Tibial nerve (tissue), 4 donors: ENCODE measurements at regions not wholly inside any gene's neighbourhood (a gene's known extent, or its start where the extent isn't known, plus 50 kb on each side); places are given as distances from the start of the nearest gene placed in this dataset.
"Not testable (repeated sequence)": the region's sequence is repeated elsewhere in the genome, so short reads cannot be mapped to it uniquely, and the experiment has no call there.

Experiments used
- DNase-seq, 2 donors: peaks; one replicate each; pipeline ENCODE4 v3.0.0-alpha.2; 2019; ENCODE audit warnings: low spot score in 2 of 2
- H3K27ac ChIP-seq, 4 donors: fragments of 200-600 bp; sonication (generic) in 3 of 4; one replicate each; pipeline ENCODE4 v1.5.1; 2017 to 2019; ENCODE audit warnings: mild to moderate bottlenecking in 1 of 4
- H3K27me3 ChIP-seq, 2 donors: fragments of 200-600 bp; sonication (generic) in 1 of 2; one replicate each; pipeline versions ENCODE4 v1.5.1 to v1.6.0; 2017 to 2019
- H3K36me3 ChIP-seq, 3 donors: fragments of 200-600 bp; sonication (generic); one replicate each; pipeline ENCODE4 v1.5.1; 2018 to 2019
- H3K4me1 ChIP-seq, 4 donors: fragments of 200-600 bp; sonication (generic) in 3 of 4; one replicate each; pipeline ENCODE4 v1.5.1; 2017 to 2019
- H3K4me3 ChIP-seq, 4 donors: fragments of 200-600 bp; sonication (generic) in 3 of 4; one replicate each; pipeline ENCODE4 v1.5.1; 2017 to 2019; ENCODE audit warnings: mild to moderate bottlenecking in 1 of 4, moderate library complexity in 1 of 4
- H3K9me3 ChIP-seq, 4 donors: fragments of 200-600 bp; sonication (generic) in 3 of 4; one replicate each; pipeline ENCODE4 v1.5.1; 2017 to 2019
- EP300 ChIP-seq, 2 donors: sonication (generic); formaldehyde crosslinking; IDR thresholded peaks; one replicate each; pipeline ENCODE4 v1.6.1; 2017; ENCODE audit warnings: antibody characterized with exemption in 2 of 2, mild to moderate bottlenecking in 1 of 2
- POLR2A ChIP-seq, 2 donors: fragments of 450-650 bp; IDR thresholded peaks; one replicate each; pipeline ENCODE4 v1.6.1; 2017; ENCODE audit warnings: antibody characterized with exemption in 2 of 2, mild to moderate bottlenecking in 2 of 2, moderate library complexity in 2 of 2
- WGBS, 2 donors: methylation state at CpG; one replicate each; pipeline ENCODE4 v1.1.5; 2018; 5-methylcytosine and 5-hydroxymethylcytosine counted together
- TF ChIP-seq, protein P1 (sequence below), 5 experiments: fragments of 200-600 bp in 3 of 5; fragments of 450-650 bp in 2 of 5; sonication (generic) in 3 of 5; IDR thresholded peaks; one replicate each; pipeline ENCODE4 v1.5.1; 2016 to 2019; ENCODE audit warnings: antibody characterized with exemption in 5 of 5, mild to moderate bottlenecking in 3 of 5, moderate library complexity in 2 of 5

DNA sequence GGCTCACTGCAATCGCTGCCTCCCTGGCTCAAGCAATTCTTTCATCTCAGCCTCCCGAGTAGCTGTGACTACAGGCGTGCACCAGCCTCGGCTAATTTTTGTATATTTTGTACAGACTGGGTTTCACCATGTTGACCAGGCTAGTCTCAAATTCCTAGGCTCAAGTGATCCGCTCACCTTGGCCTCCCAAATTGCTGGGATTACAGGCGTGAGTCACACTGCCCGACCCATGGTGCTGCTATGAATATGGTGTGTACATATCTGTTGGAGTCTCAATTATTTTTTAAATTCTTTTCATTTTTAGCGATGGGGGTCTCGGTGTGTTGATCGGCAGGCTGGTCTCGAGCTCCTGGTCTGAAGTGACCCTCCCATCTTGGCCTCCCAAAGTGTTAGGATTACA lies 78.0 kb upstream of the PRKX start:
- Histone ChIP-seq H3K27ac (no peak overlapping the region), H3K4me1 (no peaks in the 10 kb centered on the region), H3K4me3 (no peak overlapping the region), H3K27me3 (peaks cover 0 to 25% of the 10 kb centered on the region in 2 donors), H3K36me3 (no peaks in the 10 kb centered on the region), H3K9me3 (no peaks in the 10 kb centered on the region)
- DNase-seq = no peak
- TF ChIP-seq, protein P1, sequence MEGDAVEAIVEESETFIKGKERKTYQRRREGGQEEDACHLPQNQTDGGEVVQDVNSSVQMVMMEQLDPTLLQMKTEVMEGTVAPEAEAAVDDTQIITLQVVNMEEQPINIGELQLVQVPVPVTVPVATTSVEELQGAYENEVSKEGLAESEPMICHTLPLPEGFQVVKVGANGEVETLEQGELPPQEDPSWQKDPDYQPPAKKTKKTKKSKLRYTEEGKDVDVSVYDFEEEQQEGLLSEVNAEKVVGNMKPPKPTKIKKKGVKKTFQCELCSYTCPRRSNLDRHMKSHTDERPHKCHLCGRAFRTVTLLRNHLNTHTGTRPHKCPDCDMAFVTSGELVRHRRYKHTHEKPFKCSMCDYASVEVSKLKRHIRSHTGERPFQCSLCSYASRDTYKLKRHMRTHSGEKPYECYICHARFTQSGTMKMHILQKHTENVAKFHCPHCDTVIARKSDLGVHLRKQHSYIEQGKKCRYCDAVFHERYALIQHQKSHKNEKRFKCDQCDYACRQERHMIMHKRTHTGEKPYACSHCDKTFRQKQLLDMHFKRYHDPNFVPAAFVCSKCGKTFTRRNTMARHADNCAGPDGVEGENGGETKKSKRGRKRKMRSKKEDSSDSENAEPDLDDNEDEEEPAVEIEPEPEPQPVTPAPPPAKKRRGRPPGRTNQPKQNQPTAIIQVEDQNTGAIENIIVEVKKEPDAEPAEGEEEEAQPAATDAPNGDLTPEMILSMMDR (IDR thresholded peaks at IDR 0.05) = no peak
- TF ChIP-seq EP300 (IDR thresholded peaks at IDR 0.05) = no peak
- TF ChIP-seq POLR2A (IDR thresholded peaks at IDR 0.05) = no peak
- 88% methylated on average over 10 to 11 of the region's 11 CpGs for WGBS, 2 donors

DNA sequence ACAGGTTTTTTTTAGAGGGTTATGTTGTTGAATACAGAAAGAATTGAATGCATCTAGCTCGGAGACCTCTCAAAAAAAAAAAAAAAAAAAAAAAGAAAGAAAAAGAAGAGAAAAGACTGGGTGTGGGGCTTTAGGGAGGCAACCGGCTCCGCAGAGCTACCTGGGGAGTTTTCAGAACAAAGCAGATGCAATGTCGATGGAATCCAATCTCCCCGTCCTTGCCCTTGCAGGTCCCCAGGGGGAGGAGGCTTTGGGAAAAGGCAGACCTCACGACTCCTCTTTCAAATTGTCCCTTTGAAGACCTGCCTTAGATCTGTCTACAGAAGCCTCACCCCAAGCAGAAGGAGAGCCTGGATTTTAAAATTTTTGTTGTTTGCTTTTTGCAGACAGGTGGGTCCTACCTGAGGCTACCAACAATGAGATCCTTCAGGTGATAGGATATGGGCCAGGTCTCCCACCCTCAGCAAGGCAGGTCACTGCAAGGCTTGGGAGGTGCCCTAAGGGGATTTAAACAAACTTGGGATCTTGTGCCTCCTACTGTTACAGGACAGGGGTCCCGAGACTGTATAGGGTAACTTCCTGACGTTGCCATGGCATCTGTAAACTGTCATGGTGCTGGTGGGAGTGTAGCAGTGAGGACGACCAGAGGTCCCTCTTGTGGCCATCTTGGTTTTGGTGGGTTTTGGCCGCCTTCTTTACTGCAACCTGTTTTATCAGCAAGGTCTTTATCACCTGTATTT lies 75.2 kb upstream of the PRKX start:
- H3K4me3 ChIP-seq = no peak overlapping the region
- peaks cover 0 to 27% of the 10 kb centered on the region in 2 donors for H3K27me3 ChIP-seq
- H3K27ac ChIP-seq = no peak overlapping the region
- H3K4me1 ChIP-seq = no peaks in the 10 kb centered on the region
- no peaks in the 10 kb centered on the region for H3K36me3 ChIP-seq
- WGBS, 2 donors = 13 to 29% methylated on average over 7 to 10 of the region's 10 CpGs
- H3K9me3 ChIP-seq = no peaks in the 10 kb centered on the region
- TF ChIP-seq, protein P1 (IDR thresholded peaks at IDR 0.05) = no peak
- no peak for TF ChIP-seq EP300 (IDR thresholded peaks at IDR 0.05)
- no peak for TF ChIP-seq POLR2A (IDR thresholded peaks at IDR 0.05)
- DNase-seq = no peak

DNA sequence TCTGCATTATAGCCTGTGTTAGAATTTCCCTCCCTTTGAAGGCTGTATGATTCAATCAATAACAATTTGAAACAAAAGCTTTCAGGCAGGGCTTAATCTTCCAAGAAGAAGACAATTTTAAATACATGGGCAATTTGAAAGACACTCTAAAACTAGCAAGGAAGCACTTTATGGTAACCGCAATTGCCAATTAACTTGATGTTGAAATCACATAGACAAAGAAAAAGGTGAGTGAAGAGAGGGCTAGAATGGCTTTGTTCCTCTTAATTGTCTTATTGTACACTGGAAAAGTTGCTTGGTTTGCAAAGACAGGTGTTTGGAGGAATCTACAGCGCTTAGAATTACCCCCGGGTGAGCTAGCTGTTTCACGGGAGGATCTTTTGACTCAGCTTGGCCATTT lies 74.4 kb upstream of the PRKX start:
- Histone ChIP-seq H3K9me3 (no peaks in the 10 kb centered on the region), H3K4me3 (no peak overlapping the region), H3K27me3 (peaks cover 0 to 27% of the 10 kb centered on the region in 2 donors), H3K27ac (no peak overlapping the region), H3K4me1 (no peaks in the 10 kb centered on the region), H3K36me3 (no peaks in the 10 kb centered on the region)
- TF ChIP-seq EP300 (IDR thresholded peaks at IDR 0.05) = no peak
- no peak for DNase-seq
- 33 to 41% methylated on average over 4 of the region's 4 CpGs for WGBS, 2 donors

DNA sequence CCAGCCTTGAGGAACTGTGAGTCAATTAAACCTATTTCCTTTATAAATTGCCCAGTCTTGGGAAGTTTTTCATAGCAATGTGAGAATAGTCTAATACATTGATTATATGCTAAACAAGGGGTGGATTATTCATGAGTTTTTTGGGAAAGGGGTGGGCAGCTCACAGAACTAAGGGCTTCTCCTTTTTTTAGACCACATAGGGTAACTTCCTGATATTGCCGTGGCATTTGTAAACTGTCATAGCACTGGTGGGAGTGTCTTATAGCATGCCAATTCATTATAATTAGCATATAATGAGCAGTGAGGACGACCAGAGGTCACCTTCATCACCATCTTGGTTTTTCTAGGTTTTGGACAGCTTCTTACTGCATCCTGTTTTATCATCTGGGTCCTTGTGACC lies 72.4 kb upstream of the PRKX start:
- not testable (repeated sequence) for H3K4me3 ChIP-seq, DNase-seq, H3K9me3 ChIP-seq, H3K27ac ChIP-seq, H3K36me3 ChIP-seq, H3K4me1 ChIP-seq
- WGBS, 2 donors = 63 to 72% methylated on average over 2 of the region's 2 CpGs
- peaks cover 0 to 27% of the 10 kb centered on the region in 2 donors for H3K27me3 ChIP-seq

DNA sequence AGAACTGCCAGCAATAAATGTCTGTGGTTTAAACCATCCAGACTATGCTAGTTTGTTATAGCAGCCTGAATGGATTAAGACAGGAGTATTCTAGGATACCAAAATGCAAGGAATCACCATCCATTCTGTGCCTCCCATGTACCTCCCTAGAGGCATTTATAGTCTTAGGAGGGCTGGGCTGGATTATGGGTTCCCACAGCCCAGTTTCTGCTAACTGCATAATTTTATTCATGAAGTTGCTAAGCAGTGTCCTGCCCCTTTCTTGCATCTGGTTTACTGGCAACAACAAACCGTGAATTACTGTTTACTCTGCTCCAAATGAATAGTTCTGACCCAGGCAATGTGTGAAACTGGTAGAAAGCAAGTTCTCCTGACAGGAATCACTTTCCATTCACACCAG lies 67.1 kb upstream of the PRKX start:
- 24 to 30% methylated on average over 1 of the region's 1 CpG for WGBS, 2 donors
- no peak overlapping the region for H3K27ac ChIP-seq
- H3K4me1 ChIP-seq = no peaks in the 10 kb centered on the region
- no peak for TF ChIP-seq POLR2A (IDR thresholded peaks at IDR 0.05)
- TF ChIP-seq EP300 (IDR thresholded peaks at IDR 0.05) = no peak
- TF ChIP-seq, protein P1 (IDR thresholded peaks at IDR 0.05) = no peak
- no peaks in the 10 kb centered on the region for H3K36me3 ChIP-seq
- peaks cover 0 to 5% of the 10 kb centered on the region in 2 donors for H3K27me3 ChIP-seq
- DNase-seq = no peak
- H3K4me3 ChIP-seq = no peak overlapping the region
- no peaks in the 10 kb centered on the region for H3K9me3 ChIP-seq

DNA sequence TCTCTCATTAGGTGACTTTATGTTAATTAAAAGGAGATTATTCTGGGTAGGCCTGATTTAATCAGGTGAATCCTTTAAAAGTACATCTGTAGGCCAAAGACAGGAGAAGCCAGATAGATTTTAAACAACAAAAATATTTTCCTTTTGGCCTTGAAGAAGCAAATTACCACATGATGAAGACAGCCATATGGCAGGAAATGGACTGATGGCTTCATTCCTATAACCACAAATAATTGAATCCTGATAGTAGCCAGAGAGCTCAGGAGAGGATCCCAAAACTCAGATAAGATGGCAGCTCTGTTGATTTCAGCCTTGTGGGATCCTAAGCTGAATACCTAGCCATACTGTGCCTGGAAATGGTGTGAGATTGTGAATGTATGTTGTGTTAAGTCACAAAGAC lies 66.1 kb upstream of the PRKX start:
- Histone ChIP-seq H3K36me3 (no peaks in the 10 kb centered on the region), H3K4me3 (no peak overlapping the region), H3K4me1 (no peaks in the 10 kb centered on the region), H3K27me3 (no peaks in the 10 kb centered on the region), H3K27ac (no peak overlapping the region), H3K9me3 (no peaks in the 10 kb centered on the region)
- no peak for TF ChIP-seq EP300 (IDR thresholded peaks at IDR 0.05)
- no peak for TF ChIP-seq POLR2A (IDR thresholded peaks at IDR 0.05)
- TF ChIP-seq, protein P1 (IDR thresholded peaks at IDR 0.05) = no peak
- DNase-seq = no peak
